HCT116 (cell line): ENCODE measurements at regions not wholly inside any gene's neighbourhood (a gene's known extent, or its start where the extent isn't known, plus 50 kb on each side); places are given as distances from the start of the nearest gene placed in this dataset.

ENCODE experiments used
- CEBPB ChIP-seq: IDR thresholded peaks from 2 replicates; pipeline ENCODE4 v1.6.1; 2012; ENCODE audit warnings: low read depth
- EZH2 ChIP-seq: fragments of 200-600 bp; sonication (generic); IDR thresholded peaks from 2 replicates; pipeline ENCODE4 v1.6.1; 2017; ENCODE audit warnings: antibody characterized with exemption, mixed run types
- EZH2phosphoT487 ChIP-seq: fragments of 200-600 bp; IDR thresholded peaks from 2 replicates; pipeline ENCODE4 v1.6.1; 2018; ENCODE audit warnings: antibody characterized with exemption, borderline replicate concordance
- POLR2A ChIP-seq: IDR thresholded peaks from 2 replicates; pipeline ENCODE4 v1.7.0; 2011; ENCODE audit warnings: borderline replicate concordance; ENCODE audit not compliant: insufficient read depth, insufficient read length; ENCODE audit errors: extremely low read depth
- POLR2AphosphoS5 ChIP-seq: IDR thresholded peaks from 2 replicates; pipeline ENCODE4 v1.6.1; 2011; ENCODE audit warnings: mild to moderate bottlenecking, low read depth, low read length, moderate library complexity
- RAD21 ChIP-seq: IDR thresholded peaks from 2 replicates; pipeline ENCODE4 v1.6.1; 2012; ENCODE audit warnings: low read depth, mild to moderate bottlenecking
- ZNF274 ChIP-seq: fragments of 200-500 bp; sonication (Bioruptor generic); IDR thresholded peaks from 2 replicates; pipeline ENCODE4 v1.6.1; 2014; ENCODE audit warnings: mild to moderate bottlenecking, low read depth, low read length, inconsistent platforms
- TF ChIP-seq, protein P1 (sequence below), 3 experiments: fragments of 200-600 bp in 1 of 3; sonication (generic) in 1 of 3; IDR thresholded peaks in 2 of 3; conservative IDR thresholded peaks in 1 of 3; 2 replicates each; pipeline ENCODE4 v1.5.1; 2012 to 2017; ENCODE audit warnings: low read depth in 2 of 3, low read length in 2 of 3, antibody characterized with exemption in 1 of 3, borderline replicate concordance in 1 of 3, control low read depth in 1 of 3, mild to moderate bottlenecking in 1 of 3, mixed read lengths in 1 of 3, mixed run types in 1 of 3, moderate library complexity in 1 of 3; ENCODE audit not compliant: insufficient read depth in 1 of 3

DNA sequence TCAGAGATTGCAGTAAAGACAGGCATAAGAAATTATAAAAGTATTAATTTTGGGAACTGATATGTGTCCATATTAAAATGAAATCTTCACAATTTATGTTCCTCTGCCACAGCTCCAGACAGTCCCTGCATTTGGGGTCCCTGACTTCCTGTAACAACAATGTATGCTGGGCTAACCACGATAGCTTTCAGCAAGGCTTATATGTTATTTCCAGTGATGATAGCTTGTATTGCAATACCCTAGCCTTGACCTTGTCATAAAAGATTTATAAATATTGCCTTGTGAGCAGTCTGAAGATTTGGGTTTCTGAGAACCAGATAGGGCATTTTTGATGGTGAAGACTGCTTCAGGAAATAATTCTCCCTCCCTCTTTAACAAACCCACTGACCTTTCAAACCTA is 129.5 kb downstream of the PCDH10 start:
- TF ChIP-seq, protein P1, sequence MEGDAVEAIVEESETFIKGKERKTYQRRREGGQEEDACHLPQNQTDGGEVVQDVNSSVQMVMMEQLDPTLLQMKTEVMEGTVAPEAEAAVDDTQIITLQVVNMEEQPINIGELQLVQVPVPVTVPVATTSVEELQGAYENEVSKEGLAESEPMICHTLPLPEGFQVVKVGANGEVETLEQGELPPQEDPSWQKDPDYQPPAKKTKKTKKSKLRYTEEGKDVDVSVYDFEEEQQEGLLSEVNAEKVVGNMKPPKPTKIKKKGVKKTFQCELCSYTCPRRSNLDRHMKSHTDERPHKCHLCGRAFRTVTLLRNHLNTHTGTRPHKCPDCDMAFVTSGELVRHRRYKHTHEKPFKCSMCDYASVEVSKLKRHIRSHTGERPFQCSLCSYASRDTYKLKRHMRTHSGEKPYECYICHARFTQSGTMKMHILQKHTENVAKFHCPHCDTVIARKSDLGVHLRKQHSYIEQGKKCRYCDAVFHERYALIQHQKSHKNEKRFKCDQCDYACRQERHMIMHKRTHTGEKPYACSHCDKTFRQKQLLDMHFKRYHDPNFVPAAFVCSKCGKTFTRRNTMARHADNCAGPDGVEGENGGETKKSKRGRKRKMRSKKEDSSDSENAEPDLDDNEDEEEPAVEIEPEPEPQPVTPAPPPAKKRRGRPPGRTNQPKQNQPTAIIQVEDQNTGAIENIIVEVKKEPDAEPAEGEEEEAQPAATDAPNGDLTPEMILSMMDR (IDR thresholded peaks at IDR 0.05 in 2 of 3, conservative IDR thresholded peaks at IDR 0.05 in 1 of 3; ENCODE audit: borderline replicate concordance in 1 of 3, insufficient read depth in 1 of 3, low read depth in 2 of 3, low read length in 2 of 3): no peak
- TF ChIP-seq POLR2AphosphoS5 (no peak), EZH2phosphoT487 (no peak), EZH2 (no peak), POLR2A (no peak), RAD21 (no peak), ZNF274 (no peak), CEBPB (no peak)
